ENCODE measurements at regions not wholly inside any gene's neighbourhood (a gene's known extent, or its start where the extent isn't known, plus 50 kb on each side); places are given as distances from the start of the nearest gene placed in this dataset.

DNA sequence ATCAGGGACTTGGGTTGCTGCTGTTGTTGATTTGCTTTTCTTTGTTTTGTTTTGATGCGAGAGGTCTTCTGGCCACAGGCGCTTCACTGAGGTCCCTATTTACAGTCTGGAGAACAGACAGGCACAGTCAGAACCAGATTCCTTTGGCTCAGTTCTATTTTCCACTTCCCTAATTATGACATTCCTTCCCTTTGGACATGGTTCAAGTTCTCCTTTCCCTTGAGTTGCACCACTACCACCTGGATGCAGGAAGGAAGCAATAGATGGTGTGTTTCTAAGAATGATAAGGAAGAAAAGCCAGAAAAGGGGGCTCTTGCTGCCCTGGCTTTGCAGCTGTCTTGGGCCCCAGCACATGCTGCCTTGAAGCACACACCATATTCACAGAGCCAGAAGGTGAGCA is 160.6 kb downstream of the MAF start:
- DNase-seq: no peak

DNA sequence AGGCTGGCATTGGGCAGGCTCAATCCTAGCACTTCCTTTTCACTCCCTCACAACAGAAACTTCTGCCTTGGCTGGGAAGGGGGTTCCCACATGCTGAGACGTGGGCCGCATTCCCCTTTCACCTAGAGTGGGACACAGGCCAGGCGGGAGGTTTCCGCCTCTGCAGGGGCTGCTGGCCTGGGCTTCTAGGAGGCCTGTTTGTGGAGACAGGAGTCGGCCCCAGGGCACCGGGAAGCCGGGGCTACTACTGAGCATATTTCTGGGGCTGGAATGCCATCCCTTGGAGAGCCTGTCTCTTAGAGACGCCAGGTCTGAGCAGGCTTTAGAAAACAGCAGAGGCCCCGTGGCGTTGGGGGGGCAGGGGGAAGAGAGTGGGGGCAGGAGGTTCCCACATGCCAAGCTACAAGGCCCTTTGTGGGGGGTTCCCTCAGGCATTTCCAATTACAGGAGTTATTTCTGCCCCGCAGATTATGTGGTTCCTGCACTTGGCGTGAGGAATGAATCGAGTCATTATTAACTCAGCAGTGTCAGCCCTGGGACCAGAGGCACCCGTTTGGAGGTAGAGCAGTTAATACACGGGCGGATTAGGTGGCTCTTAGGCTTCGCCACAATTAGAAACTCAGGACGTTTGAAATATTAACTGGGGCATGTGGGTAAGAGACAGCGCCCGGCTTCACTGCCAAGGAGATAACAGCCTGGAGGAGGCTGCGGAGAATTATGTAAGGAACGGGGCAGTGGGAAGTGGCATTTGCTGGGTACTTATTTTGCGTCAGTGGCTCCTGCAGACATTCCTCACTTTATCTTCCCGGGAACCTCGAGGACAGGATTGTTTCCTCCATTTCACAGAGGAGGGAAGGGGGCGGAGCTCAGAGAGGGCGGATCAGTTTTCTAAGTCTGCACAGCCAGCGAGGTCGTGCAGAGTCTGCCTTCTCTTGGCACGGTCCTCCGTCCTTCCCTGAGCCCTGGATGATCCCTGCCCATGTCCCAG is 162.5 kb downstream of the MAF start:
- DNase-seq: no peak

DNA sequence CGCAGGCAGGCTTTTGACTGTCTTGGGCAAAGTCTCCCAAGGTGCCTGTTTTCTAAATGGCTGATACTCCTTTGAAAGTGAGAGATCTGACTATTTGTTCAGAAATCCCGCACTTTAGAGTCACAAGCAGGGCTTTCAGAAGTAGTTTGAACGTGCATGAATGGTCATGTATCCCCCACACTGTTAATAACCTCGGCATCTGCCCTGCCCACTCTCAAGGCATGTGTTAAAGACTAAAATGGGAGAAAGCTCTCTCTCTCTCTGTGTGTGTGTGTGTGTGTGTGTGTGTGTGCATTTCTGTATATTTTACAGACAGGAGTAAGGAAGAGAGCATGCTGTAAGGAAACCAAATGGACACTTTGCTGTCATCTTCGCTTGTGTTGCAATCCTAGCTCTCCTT is 163.7 kb downstream of the MAF start:
- DNase-seq: no peak

DNA sequence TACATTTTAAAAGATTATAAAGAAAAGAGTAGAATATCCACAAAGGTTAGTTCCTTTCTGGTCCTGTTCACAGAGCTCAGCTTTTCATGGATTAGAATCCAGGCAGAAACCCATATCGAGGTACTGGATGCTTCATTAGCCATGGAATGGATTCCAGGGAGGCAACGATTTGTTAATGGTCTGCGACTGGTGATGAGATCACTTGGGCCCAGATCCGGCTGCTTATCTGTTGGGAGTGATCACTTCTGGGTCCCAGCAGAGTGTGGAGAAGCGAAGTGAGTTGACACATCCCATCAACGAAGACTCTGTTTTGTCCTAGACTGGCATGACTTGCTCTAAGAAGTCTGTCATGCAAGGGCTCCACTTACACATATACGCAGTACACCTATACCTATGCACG is 165.8 kb downstream of the MAF start:
- no peak for DNase-seq

DNA sequence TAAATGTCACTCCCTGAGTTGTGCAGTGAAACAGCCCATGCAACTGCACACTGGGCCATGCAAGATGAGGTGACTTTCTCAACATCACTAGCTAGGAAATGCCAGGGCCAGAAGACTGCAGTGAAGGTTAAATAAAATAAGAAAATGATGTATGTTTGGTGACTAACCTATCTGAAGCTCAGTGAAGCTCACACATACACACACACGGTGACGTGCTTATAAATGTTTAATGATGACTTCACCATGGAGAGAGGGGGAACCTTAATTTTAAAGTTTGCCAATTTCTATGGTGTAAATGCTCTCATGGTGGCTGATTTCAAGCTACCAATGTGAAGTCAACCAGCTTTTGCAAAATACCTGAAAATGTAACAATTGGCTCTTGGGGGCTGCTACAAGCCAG is 166.4 kb downstream of the MAF start:
- no peak for DNase-seq

DNA sequence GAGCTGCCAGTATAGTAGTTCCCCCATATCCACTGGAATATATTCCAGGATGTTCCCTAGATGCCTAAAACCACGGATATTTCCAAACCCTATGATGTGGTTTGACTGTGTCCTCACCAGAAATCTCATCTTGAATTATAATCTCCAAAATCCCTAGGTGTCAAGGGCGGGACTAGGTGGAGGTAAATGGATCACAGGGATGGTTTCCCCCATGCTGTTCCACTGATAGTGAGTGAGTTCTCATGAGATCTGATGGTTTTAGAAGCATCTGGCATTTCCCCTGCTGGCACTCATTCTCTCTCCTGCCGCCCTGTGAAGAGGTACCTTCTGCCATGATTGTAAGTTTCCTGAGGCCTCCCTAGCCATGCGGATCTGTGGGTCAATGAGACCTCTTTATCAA is 168.6 kb downstream of the MAF start:
- no peak for DNase-seq

DNA sequence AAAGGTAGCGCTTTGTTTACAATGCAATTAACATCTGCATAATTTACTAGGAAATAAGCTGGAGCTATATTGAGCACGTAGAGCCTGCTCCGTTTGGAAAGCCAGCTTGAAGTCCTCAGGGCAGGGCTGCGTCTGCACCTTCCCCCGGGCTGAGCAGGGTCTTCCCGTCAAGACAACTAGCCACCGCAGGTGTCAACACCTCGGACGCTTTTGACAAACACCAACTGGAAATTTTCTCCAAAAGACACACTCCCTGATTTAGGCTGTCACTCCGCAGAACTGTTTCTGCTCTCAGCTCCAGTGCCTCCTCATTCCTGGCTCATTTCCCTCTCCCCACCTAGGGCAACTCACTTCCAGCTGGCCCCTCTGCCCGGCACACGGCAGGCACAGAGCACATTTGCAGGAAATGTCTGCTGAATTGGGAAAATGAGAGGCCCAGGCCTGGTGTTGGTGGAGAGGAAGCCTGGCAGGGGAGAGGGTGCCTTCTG is 170.3 kb downstream of the MAF start:
- no peak for DNase-seq

DNA sequence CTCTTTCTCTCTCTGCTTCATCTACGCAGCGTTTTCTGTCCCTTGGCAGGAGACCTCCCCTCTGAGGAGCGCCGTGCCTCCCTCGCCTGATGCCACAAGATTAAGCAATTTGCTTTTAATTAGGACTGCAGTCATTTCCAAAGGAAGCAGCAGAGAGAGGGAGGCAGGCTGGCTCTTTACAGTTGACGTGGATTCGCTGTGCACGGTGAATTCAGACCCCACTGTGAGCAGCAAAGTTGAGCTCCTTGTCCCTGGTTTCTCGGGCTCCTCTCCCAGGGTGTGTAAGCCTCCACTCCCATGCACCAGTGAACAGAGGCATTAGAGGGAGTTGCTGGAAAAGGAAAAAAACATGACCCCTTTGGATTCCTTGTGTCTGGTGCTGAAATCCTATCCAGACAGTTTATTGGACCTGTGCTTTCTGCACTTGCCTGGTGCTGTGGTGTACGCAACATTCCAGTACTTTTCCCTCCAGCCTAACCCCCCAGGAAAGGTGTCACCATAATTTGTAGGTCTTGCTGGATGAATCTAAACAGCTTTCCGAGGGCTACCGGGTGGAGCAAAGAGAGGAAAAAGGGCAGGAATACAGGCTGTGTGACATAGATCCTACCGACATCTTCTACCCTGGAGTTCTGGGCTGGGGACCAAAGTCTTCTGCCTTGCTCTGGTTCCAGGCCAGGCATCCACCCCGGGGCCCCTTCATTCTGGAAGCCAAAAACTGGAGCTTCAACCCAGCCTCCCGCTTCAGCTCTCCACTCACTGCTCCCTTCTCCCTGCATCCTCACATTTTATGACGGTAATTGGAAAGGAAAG is 171.0 kb downstream of the MAF start:
- DNase-seq: peak; percentile 67

DNA sequence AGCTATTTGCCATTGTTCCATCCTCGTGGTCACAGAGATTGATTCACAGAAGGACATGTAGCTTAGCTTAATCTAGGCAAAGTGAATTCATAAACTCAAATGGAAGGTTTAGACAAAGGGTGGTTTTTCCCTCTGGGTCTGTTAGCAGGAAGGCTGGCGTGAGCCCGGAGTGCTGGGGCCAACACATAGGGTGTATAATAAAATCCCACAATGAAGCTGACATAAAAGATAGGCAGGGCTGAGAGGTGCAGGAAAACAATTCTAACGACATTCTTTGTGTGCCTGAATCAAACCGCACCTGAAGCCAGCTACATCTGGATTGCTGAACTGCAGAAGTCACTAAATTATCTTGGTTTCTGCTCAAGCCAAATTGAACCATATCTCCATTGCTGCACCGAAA is 173.9 kb downstream of the MAF start:
- DNase-seq: no peak

DNA sequence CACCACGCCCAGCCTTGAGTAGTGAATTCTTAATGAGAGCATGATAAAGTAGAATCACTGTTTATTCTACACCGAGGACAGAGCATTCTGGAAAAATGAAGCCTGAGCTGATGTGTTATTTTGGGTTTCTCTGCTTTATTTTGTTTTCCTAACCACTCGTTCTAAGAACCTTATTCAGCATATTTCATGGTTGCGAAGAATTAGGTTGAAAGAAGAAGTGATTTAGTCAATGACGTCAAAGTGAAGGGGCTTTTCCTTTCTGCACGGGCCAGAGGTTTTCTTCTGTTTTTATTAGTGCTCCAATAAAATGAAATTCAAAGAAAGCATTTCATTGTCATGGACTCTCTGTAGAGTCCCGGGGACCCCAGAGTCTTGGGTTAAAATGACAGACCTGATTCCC is 178.5 kb downstream of the MAF start:
- no peak for DNase-seq

DNA sequence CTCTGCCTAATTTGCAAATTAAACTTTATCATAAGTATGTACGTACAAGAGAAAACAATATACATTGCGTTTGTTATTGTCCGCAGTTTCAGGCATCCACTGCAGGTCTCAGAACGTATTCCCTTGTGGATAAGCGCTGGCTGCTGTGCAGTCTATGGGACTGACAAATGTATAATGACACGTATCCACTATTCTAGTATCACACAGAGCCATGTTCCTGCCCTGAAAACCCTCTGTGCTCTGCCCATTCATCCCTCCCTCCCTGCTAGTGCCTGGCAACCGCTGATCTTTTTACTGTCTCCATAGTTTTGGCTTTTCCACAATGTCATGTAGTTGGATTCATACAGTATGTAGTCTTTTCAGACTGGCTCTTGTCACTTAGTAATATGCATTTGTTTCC is 179.4 kb downstream of the MAF start:
- no peak for DNase-seq

DNA sequence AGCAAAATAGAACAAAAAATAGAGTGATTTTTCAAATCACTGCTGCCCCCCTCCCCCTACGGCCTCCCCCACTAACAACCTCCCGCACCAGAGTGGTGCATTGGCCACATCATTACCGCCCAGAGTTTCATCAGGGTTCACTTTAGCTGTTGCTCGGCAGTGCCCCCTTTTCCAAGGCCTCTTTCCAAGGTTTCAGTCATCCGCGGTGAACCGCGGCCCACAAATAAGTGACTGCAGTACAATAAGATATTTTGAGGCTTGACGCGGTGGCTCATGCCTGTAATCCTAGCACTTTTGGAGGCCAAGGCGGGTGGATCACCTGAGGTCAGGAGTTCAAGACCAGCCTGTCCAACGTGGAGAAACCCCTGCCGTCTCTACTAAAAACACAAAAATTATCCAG is 180.0 kb downstream of the MAF start:
- DNase-seq: no peak

DNA sequence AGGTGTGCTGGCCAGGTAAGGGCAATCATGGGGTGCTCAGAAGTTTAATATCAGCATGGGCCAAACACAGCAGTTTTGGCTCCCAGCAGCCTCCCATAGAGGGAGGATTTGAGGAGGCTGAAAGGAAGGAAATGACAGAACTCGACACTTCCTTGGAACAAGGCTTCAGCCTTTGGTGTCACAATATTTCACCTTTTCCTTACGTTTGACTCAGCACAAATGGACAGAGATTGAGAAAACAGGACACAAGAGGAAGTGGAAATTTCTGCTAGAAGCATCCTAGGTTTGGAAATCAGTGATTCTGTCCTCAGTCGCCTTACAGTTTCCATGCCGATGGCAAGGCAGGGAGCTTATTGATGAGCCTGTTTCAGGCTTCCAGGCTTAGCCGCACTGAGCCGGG is 181.4 kb downstream of the MAF start:
- DNase-seq: no peak

DNA sequence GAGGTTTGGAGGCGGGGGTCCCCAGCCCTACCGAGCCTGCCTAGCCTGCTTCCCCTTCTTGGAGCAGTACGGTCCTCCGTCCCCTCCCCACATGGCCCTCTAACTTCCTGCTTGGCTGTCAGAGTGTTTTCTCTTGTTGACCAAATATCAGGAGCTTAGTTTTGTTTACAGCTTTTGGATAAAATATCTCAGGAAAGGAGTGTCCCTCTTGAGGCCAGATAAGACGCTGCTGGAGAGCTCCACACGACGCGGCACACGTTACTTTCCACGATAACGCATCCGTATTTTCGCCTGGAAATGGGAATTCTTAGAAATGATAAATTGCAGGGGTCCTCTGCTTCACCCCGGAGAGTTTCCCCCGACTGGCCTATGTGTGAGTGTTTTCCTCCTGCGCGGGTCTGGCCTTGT is 182.9 kb downstream of the MAF start:
- no peak for DNase-seq

DNA sequence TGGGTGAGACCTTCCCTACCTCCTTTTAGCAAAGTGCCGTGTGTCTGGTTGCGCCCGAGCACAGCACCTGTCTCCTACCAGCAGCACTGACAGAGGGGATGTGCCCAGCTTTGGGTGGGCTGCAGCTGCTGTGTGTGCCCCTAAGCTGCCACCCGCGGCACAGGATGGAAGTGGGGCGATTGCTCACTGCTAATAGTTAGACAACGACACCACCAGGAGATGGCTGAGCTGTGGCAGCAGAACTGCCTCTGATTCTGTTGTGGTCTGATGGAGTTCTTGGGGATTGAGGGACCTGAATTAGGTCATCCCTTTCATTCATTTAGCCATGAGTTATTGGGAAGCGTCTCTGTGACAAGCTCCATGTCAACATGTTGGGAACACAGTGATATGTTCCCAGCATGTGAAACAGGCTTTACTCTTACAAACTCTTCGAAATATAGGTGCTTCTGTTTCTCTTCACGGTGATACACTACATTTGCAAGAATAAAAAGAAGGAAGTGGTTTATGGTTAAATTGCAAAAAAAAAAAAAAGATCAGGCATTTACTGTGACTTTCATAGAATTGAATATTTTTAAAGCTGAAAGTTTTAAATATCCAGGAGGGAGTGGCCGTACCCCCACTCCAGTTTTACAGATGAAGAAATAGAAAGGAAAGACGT is 184.4 kb downstream of the MAF start:
- DNase-seq: no peak

DNA sequence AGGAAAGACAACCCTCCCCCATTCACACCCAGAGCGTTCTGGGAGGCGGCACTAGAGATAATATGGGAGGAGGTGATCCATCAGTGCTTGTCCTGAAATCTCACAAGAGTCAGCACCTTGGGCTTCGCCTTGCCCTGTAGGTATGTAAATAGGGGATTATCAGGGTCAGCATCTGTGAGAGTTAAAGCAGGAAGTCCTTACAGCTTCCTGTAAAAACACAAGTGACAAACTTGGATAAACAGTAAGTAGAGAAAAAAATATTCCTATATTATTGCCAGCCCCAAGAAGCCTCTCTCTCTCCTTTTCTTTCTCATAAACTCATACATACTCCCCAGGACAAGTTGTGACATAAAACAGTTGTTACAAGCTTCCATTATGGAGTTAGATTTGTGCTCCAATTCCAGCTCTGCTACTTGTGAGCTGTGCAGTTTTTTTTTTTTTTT is 187.7 kb downstream of the MAF start:
- DNase-seq: no peak

DNA sequence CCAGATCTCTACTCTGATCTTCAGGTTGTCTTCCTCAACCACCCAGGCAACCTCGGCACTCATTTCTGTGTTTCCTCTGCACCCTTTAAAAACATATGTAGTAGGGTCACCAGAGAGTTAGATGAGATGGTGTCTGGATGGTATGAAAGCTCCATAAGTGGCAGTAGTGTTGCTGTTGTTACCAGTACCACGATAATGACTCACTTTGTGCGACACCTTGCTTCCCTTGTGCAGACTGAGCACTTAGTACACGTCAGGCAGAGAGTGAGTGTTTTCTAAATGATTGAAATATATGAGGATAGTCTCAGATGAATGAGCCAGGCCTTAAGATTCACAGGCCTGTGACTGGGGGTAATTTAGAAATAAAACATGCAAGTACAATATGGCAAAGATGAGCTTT is 188.7 kb downstream of the MAF start:
- no peak for DNase-seq

DNA sequence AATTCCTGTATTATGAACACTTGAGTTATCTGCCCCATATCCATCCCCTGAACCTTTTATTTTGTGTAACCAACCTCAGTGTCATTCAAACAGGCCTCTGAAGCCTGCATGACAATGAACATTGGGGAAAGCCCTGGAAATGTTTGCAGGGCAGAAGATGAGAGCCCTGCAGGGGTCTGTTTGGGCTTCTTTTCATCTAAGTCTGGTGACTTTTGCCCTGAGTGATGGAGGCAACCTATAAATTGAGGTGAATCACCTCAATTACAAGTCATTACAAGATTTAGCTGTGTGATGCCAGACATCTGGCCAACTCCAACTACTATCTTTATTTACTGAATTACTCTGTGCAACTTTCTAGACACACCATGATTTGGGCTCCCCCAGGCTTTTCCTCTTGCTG is 189.2 kb downstream of the MAF start:
- no peak for DNase-seq

DNA sequence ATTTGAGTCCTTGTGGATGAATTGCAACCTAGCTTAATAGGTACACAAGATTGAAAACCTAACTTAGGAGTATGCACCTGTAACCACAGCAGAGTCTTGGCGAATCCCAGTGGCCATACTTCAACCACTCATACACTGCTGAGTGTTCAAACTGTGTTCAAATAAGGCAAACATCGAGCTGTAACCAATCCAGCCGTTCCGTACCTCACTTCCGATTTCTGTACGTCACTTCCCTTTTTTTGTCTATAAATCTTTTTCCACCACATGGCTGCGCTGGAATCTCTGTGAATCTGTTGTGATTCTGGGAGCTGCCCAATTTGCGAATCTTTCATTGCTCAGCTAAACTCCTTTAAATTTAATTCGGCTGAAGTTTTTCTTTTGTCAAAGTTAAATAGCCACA is 190.6 kb downstream of the MAF start:
- no peak for DNase-seq

DNA sequence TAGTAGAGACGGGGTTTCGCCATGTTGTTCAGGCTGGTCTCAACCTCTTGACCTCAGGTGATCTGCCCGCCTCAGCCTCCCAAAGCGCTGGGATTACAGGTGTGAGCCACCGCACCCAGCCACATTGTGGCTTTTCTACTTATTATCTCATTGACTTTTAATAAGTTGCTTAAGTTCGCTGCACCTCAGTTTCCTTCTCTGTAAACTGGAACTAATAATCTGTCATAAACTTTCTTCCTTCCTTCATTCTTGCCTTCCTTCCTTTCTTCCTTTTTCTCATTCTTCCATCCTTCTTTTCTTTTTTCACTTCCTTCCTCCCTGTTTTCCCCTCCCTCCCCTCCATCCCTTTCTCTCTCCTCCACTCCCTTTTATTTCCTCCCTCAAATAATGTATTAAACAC is 192.2 kb downstream of the MAF start:
- no peak for DNase-seq

DNA sequence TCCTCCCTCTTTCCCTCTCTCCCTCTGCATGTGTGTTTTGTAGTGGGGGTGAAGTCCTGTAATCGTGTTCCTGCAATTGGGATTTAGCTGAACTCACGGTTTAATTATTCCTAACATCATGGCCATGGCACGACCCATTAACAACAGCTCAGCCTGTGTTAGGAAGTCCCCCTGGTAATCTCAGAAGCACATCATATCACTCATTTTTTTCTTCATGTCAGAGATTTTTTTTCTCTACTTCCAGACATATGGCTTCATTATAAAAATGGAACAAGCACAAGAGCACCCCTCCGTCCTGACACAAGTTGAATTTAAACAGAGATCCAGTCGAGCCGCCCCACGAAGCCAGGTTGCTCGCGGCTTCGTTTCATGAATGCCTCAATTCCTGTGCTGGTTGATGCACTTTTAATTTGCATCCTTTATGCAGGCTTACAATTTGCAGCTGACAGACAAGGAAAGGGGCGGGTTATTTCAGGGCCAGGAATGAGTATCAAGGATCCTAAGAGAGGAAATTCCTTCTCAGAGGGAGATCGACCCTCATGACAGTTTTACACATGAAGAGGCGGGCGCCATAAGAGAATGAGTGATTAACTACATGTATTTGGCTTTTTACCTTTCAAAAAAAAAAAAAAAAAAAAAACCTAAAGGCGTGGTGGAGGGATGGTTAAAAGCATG is 192.9 kb downstream of the MAF start:
- DNase-seq: no peak

DNA sequence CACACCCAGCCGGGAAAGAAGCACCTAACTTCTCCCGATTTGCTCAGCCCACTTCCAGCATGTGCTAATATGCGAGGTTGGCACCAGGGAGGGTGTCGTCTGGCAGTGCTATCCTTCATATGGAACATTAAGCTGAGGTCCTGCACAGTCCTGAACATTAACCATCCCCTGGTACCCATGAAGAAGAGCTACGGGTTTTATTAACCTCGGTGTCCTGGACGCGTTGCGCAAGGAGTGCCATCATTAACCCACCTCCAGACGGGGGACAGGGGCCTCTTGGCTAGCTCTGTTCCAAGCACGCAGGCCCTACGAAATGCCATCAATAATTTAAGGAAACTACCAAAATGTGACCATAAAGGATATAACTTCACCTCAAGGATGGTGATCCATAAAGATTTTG is 193.5 kb downstream of the MAF start:
- no peak for DNase-seq
